ENCODE measurements at regions not wholly inside any gene's neighbourhood (a gene's known extent, or its start where the extent isn't known, plus 50 kb on each side); places are given as distances from the start of the nearest gene placed in this dataset.
A peak's percentile ranks its signal among the peaks of the same experiment; 100 is the strongest.
"Not testable (repeated sequence)": the region's sequence is repeated elsewhere in the genome, so short reads cannot be mapped to it uniquely, and the experiment has no call there.

DNA sequence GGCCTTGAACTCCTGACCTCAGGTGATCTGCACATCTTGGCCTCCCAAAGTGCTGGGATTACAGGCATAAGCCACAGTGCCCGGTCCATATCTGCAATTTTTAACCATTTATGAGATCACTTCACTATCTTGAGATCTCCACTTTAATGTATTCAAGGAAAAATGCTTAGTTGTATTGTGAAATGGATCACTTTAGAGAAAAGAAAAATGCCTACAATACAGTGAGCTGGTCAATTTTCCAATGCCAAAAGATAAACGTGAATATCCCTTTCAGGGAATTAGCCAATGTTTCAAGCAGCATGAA lies 82.8 kb upstream of the ZNF217 start:
- Histone ChIP-seq H3K9me3 (ENCODE audit: control insufficient read depth, low read length) (no peaks in the 10 kb centered on the region), H3K18ac (ENCODE audit: low read depth in 1 of 2, low read length in 2 of 2) (no peak overlapping the region), H3K79me1 (replicated peaks; ENCODE audit: low read length, poor library complexity, severe bottlenecking) (no peaks in the 10 kb centered on the region), H3K4me1 (ENCODE audit: control insufficient read depth, insufficient read depth, low read depth, low read length) (peaks cover 6% of the 10 kb centered on the region), H2BK5ac (ENCODE audit: low read depth, low read length, poor library complexity, severe bottlenecking) (no peak overlapping the region), H2BK15ac (ENCODE audit: low read depth, poor library complexity, severe bottlenecking) (no peak overlapping the region), H3K27ac (ENCODE audit: low read length, poor library complexity, severe bottlenecking) (no peak overlapping the region), H2BK12ac (ENCODE audit: low read length in 2 of 2) (no peak overlapping the region), H4K91ac (ENCODE audit: low read length) (no peak overlapping the region), H2AFZ (ENCODE audit: low read depth, low read length) (no peak overlapping the region), H3K4me3 (ENCODE audit: insufficient read depth in 1 of 2, low read depth in 1 of 2, low read length in 2 of 2) (no peak overlapping the region), H3K23ac (ENCODE audit: low read length in 2 of 2) (no peak overlapping the region), H3K27me3 (ENCODE audit: control insufficient read depth in 1 of 2, insufficient read depth in 1 of 2, low read length in 2 of 2) (no peaks in the 10 kb centered on the region), H3K36me3 (ENCODE audit: control insufficient read depth in 1 of 2, insufficient read depth in 2 of 2, low read depth in 1 of 2, low read length in 2 of 2) (no peaks in the 10 kb centered on the region), H3K9ac (ENCODE audit: low read length) (no peak overlapping the region), H2AK5ac (ENCODE audit: low read length, severe bottlenecking) (no peak overlapping the region), H3K4ac (ENCODE audit: low read depth in 1 of 2, low read length in 2 of 2) (no peak overlapping the region), H4K8ac (ENCODE audit: low read length) (no peak overlapping the region), H2BK120ac (ENCODE audit: low read depth, low read length) (no peak overlapping the region), H3K14ac (ENCODE audit: low read length in 2 of 2) (no peak overlapping the region), H3K4me2 (ENCODE audit: low read length, poor library complexity, severe bottlenecking) (no peak overlapping the region)
- no peak for DNase-seq
- WGBS, result no CpG with 5 or more reads among the region's 2 CpGs

- no peak overlapping the region for H2BK120ac ChIP-seq (ENCODE audit: low read depth, low read length)
- no peaks in the 10 kb centered on the region for H3K9me3 ChIP-seq (ENCODE audit: control insufficient read depth, low read length)
- no peak overlapping the region for H2BK12ac ChIP-seq (ENCODE audit: low read length in 2 of 2)
- no peak overlapping the region for H3K4me2 ChIP-seq (ENCODE audit: low read length, poor library complexity, severe bottlenecking)
- peak overlapping the region; percentile 3 for H3K27ac ChIP-seq (ENCODE audit: low read length, poor library complexity, severe bottlenecking)
- no peak overlapping the region for H3K4me3 ChIP-seq (ENCODE audit: insufficient read depth in 1 of 2, low read depth in 1 of 2, low read length in 2 of 2)
- H3K9ac ChIP-seq (ENCODE audit: low read length), result no peak overlapping the region
- DNase-seq, result no peak
- no peak overlapping the region for H3K18ac ChIP-seq (ENCODE audit: low read depth in 1 of 2, low read length in 2 of 2)
- H3K79me1 ChIP-seq (replicated peaks; ENCODE audit: low read length, poor library complexity, severe bottlenecking), result no peaks in the 10 kb centered on the region
- no peak overlapping the region for H3K14ac ChIP-seq (ENCODE audit: low read length in 2 of 2)
- WGBS, result 98% methylated on average over 5 of the region's 10 CpGs
- H2BK5ac ChIP-seq (ENCODE audit: low read depth, low read length, poor library complexity, severe bottlenecking), result no peak overlapping the region
- peaks cover 4% of the 10 kb centered on the region for H3K4me1 ChIP-seq (ENCODE audit: control insufficient read depth, insufficient read depth, low read depth, low read length)
- H3K23ac ChIP-seq (ENCODE audit: low read length in 2 of 2), result no peak overlapping the region
- no peaks in the 10 kb centered on the region for H3K36me3 ChIP-seq (ENCODE audit: control insufficient read depth in 1 of 2, insufficient read depth in 2 of 2, low read depth in 1 of 2, low read length in 2 of 2)
- H4K8ac ChIP-seq (ENCODE audit: low read length), result no peak overlapping the region
- no peak overlapping the region for H2AFZ ChIP-seq (ENCODE audit: low read depth, low read length)
- H3K4ac ChIP-seq (ENCODE audit: low read depth in 1 of 2, low read length in 2 of 2), result no peak overlapping the region
- H3K27me3 ChIP-seq (ENCODE audit: control insufficient read depth in 1 of 2, insufficient read depth in 1 of 2, low read length in 2 of 2), result no peaks in the 10 kb centered on the region
- no peak overlapping the region for H2AK5ac ChIP-seq (ENCODE audit: low read length, severe bottlenecking)
- H2BK15ac ChIP-seq (ENCODE audit: low read depth, poor library complexity, severe bottlenecking), result no peak overlapping the region
- H4K91ac ChIP-seq (ENCODE audit: low read length), result no peak overlapping the region
Measured at GRCh38 chr20:53672484-53673129, 79.0 kb upstream of the ZNF217 start.

DNA sequence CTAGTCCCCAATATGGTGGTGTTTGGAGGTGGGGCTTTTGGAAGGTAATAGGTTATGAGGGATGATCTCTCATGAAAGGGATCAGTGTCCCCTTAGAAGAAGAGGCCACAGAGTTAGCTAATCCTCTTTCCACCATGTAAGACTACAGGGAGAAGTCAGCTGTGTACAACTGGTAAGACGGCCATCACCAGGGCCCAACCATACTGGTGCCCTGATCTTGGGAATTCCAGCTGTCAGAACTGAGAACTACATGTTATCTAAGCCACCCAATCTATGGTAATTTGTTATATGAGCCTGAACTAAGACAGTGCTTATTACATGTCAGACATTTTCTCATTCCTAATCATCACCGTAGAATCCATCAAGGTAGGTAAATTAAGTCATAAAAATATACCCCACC lies 77.7 kb upstream of the ZNF217 start:
- Histone ChIP-seq H3K18ac (ENCODE audit: low read depth in 1 of 2, low read length in 2 of 2) (no peak overlapping the region), H3K23ac (ENCODE audit: low read length in 2 of 2) (no peak overlapping the region), H2AFZ (ENCODE audit: low read depth, low read length) (no peak overlapping the region), H3K4ac (ENCODE audit: low read depth in 1 of 2, low read length in 2 of 2) (no peak overlapping the region), H4K8ac (ENCODE audit: low read length) (no peak overlapping the region), H3K9me3 (ENCODE audit: control insufficient read depth, low read length) (no peaks in the 10 kb centered on the region), H3K36me3 (ENCODE audit: control insufficient read depth in 1 of 2, insufficient read depth in 2 of 2, low read depth in 1 of 2, low read length in 2 of 2) (no peaks in the 10 kb centered on the region), H2AK5ac (ENCODE audit: low read length, severe bottlenecking) (no peak overlapping the region), H3K79me1 (replicated peaks; ENCODE audit: low read length, poor library complexity, severe bottlenecking) (no peaks in the 10 kb centered on the region), H3K27ac (ENCODE audit: low read length, poor library complexity, severe bottlenecking) (no peak overlapping the region), H3K4me1 (ENCODE audit: control insufficient read depth, insufficient read depth, low read depth, low read length) (peaks cover 3% of the 10 kb centered on the region), H3K4me2 (ENCODE audit: low read length, poor library complexity, severe bottlenecking) (no peak overlapping the region), H3K4me3 (ENCODE audit: insufficient read depth in 1 of 2, low read depth in 1 of 2, low read length in 2 of 2) (no peak overlapping the region), H2BK15ac (ENCODE audit: low read depth, poor library complexity, severe bottlenecking) (no peak overlapping the region), H2BK5ac (ENCODE audit: low read depth, low read length, poor library complexity, severe bottlenecking) (no peak overlapping the region), H3K27me3 (ENCODE audit: control insufficient read depth in 1 of 2, insufficient read depth in 1 of 2, low read length in 2 of 2) (no peaks in the 10 kb centered on the region), H4K91ac (ENCODE audit: low read length) (no peak overlapping the region), H3K14ac (ENCODE audit: low read length in 2 of 2) (no peak overlapping the region), H2BK12ac (ENCODE audit: low read length in 2 of 2) (no peak overlapping the region), H2BK120ac (ENCODE audit: low read depth, low read length) (no peak overlapping the region), H3K9ac (ENCODE audit: low read length) (no peak overlapping the region)
- DNase-seq, result no peak
- 96% methylated on average over 2 of the region's 2 CpGs for WGBS

- H2AFZ ChIP-seq (ENCODE audit: low read depth, low read length); H3K27me3 ChIP-seq (ENCODE audit: control insufficient read depth in 1 of 2, insufficient read depth in 1 of 2, low read length in 2 of 2); H3K4me2 ChIP-seq (ENCODE audit: low read length, poor library complexity, severe bottlenecking); H2BK15ac ChIP-seq (ENCODE audit: low read depth, poor library complexity, severe bottlenecking); H3K79me1 ChIP-seq (replicated peaks; ENCODE audit: low read length, poor library complexity, severe bottlenecking); H2AK5ac ChIP-seq (ENCODE audit: low read length, severe bottlenecking); H3K4me3 ChIP-seq (ENCODE audit: insufficient read depth in 1 of 2, low read depth in 1 of 2, low read length in 2 of 2); H3K9me3 ChIP-seq (ENCODE audit: control insufficient read depth, low read length); H3K23ac ChIP-seq (ENCODE audit: low read length in 2 of 2); H3K18ac ChIP-seq (ENCODE audit: low read depth in 1 of 2, low read length in 2 of 2); H3K4ac ChIP-seq (ENCODE audit: low read depth in 1 of 2, low read length in 2 of 2); DNase-seq; H3K36me3 ChIP-seq (ENCODE audit: control insufficient read depth in 1 of 2, insufficient read depth in 2 of 2, low read depth in 1 of 2, low read length in 2 of 2); H3K4me1 ChIP-seq (ENCODE audit: control insufficient read depth, insufficient read depth, low read depth, low read length); H2BK120ac ChIP-seq (ENCODE audit: low read depth, low read length); H3K14ac ChIP-seq (ENCODE audit: low read length in 2 of 2); H2BK5ac ChIP-seq (ENCODE audit: low read depth, low read length, poor library complexity, severe bottlenecking); H3K9ac ChIP-seq (ENCODE audit: low read length); H4K91ac ChIP-seq (ENCODE audit: low read length); H2BK12ac ChIP-seq (ENCODE audit: low read length in 2 of 2); H3K27ac ChIP-seq (ENCODE audit: low read length, poor library complexity, severe bottlenecking); H4K8ac ChIP-seq (ENCODE audit: low read length): not testable (repeated sequence)
- WGBS, result 93% methylated on average over 16 of the region's 16 CpGs
Measured at GRCh38 chr20:53669517-53670313, 76.1 kb upstream of the ZNF217 start.
